Suprapubic skin (tissue), 4 donors: ENCODE measurements at regions not wholly inside any gene's neighbourhood (a gene's known extent, or its start where the extent isn't known, plus 50 kb on each side); places are given as distances from the start of the nearest gene placed in this dataset.

ENCODE experiments used
- POLR2A ChIP-seq, 2 donors: fragments of 450-650 bp; IDR thresholded peaks; one replicate each; pipeline ENCODE4 v1.6.1; 2017; ENCODE audit warnings: antibody characterized with exemption in 2 of 2, mild to moderate bottlenecking in 2 of 2, moderate library complexity in 2 of 2
- POLR2AphosphoS5 ChIP-seq, 3 donors: sonication (generic); formaldehyde crosslinking; IDR thresholded peaks; one replicate each; pipeline ENCODE4 v1.6.1; 2017; ENCODE audit warnings: antibody characterized with exemption in 3 of 3
- TF ChIP-seq, protein P1 (sequence below), 2 donors: fragments of 200-600 bp in 1 of 2; fragments of 450-650 bp in 1 of 2; sonication (generic) in 1 of 2; IDR thresholded peaks; one replicate each; pipeline ENCODE4 v1.5.1; 2016 to 2019; ENCODE audit warnings: antibody characterized with exemption in 2 of 2, mild to moderate bottlenecking in 1 of 2, moderate library complexity in 1 of 2

DNA sequence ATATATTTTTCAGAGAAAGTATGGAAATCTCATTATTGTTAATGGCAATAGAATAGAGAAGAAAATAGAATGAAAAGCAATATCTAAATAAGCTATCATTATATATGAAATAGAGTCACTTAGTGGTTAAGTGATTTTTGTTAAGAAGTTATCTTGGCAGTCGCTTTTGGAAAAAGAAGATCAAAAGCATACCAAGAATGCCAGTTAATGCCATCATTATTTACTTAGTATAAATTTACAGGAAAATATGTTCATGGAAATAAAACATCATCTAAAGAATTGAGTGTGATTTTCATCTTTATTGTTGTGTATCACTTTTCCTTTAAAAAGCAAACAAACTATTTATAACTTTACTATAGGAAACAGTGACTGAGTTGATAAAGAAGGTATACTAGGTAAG lies 85.3 kb upstream of the GPR101 start:
- TF ChIP-seq, protein P1, sequence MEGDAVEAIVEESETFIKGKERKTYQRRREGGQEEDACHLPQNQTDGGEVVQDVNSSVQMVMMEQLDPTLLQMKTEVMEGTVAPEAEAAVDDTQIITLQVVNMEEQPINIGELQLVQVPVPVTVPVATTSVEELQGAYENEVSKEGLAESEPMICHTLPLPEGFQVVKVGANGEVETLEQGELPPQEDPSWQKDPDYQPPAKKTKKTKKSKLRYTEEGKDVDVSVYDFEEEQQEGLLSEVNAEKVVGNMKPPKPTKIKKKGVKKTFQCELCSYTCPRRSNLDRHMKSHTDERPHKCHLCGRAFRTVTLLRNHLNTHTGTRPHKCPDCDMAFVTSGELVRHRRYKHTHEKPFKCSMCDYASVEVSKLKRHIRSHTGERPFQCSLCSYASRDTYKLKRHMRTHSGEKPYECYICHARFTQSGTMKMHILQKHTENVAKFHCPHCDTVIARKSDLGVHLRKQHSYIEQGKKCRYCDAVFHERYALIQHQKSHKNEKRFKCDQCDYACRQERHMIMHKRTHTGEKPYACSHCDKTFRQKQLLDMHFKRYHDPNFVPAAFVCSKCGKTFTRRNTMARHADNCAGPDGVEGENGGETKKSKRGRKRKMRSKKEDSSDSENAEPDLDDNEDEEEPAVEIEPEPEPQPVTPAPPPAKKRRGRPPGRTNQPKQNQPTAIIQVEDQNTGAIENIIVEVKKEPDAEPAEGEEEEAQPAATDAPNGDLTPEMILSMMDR (IDR thresholded peaks at IDR 0.05) = no peak
- TF ChIP-seq POLR2A (IDR thresholded peaks at IDR 0.05) = no peak
- no peak for TF ChIP-seq POLR2AphosphoS5 (IDR thresholded peaks at IDR 0.05)
